NCI-H1436 (cell line): ENCODE measurements at regions not wholly inside any gene's neighbourhood (a gene's known extent, or its start where the extent isn't known, plus 50 kb on each side); places are given as distances from the start of the nearest gene placed in this dataset.

ENCODE experiments used
- DNase-seq: peaks from one replicate; lab custom pipeline; 2025; lab: John Stamatoyannopoulos, UW

DNA sequence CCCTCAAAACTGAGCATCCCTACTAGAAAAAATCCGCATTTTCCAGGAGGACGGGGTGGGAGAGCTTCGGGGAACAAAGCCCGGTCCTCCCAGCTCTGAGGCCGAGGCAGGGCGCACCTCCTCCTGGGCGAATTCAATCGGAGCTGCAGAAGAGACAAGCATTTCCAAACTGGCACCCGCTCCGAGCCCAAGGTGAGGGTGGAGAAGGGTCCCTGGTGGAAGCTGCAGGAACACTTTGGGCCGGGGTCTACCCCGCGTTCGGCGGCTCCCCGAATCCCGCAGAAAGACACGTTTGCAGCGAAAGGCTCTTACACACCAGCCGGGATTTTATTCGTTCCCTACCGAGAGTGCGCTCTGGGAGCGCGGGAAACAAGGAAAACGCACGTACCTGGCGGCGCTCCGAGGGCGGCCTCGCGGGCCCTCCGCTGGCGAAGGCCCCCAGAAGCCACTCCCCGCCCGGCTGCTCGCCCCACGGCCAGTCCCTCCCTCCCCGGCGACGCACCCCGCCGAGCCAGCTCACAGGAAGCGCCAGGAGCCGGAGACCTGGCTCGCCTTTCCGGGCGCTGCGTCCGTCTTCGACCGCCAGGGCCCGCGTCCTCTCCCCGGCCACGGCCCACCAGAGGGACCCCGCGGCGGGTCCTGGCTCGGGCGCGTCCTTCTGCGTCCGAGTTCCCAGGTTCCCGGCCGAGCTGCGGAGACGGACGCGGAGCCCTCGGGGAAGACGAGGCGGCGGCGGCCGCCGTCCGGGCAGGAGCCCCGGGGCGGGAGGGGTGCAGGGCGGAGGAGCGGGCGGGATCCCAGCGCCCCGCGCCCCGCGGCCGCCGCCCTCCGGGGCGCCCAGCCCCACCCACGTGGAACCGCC is 49.8 kb upstream of the BAHCC1 start:
- DNase-seq, result peak; percentile 75
